ENCODE measurements at regions not wholly inside any gene's neighbourhood (a gene's known extent, or its start where the extent isn't known, plus 50 kb on each side); places are given as distances from the start of the nearest gene placed in this dataset.

GRCh38 chr6:21491955-21492354, 101.6 kb upstream of the SOX4 start:
- TF ChIP-seq CTCF (IDR thresholded peaks at IDR 0.05): no peak
- TF ChIP-seq POLR2AphosphoS5 (IDR thresholded peaks at IDR 0.05): no peak
